GM23338 (cell line): ENCODE measurements at regions not wholly inside any gene's neighbourhood (a gene's known extent, or its start where the extent isn't known, plus 50 kb on each side); places are given as distances from the start of the nearest gene placed in this dataset.

Experiments
- ATAC-seq: fragments of 200-7000 bp; cut with Tn5 transposase; 3 replicates; pipeline ENCODE4 v1.9.1; 2020
- DNase-seq: peaks from one replicate; pipeline ENCODE4 v3.0.0-alpha.2; 2015; ENCODE audit warnings: low spot score
- H2AFZ ChIP-seq: fragments of 200-600 bp; sonication (generic); 2 replicates; pipeline ENCODE4 v1.8.0; 2016; ENCODE audit warnings: antibody characterized with exemption, mild to moderate bottlenecking, moderate library complexity
- H3F3A ChIP-seq: fragments of 200-600 bp; sonication (generic); replicated peaks from 2 replicates; pipeline ENCODE4 v1.8.0; 2017; ENCODE audit warnings: antibody characterized with exemption, mixed run types, low read depth
- H3K27ac ChIP-seq: fragments of 200-600 bp; sonication (generic); 2 replicates; pipeline ENCODE4 v1.6.1; 2016; ENCODE audit warnings: low read depth
- H3K27me3 ChIP-seq: fragments of 200-600 bp; sonication (generic); 2 replicates; pipeline ENCODE4 v1.8.0; 2016; ENCODE audit warnings: mild to moderate bottlenecking, mixed run types, moderate library complexity; ENCODE audit not compliant: insufficient read depth
- H3K36me3 ChIP-seq: fragments of 200-600 bp; sonication (generic); 2 replicates; pipeline ENCODE4 v1.8.0; 2016; ENCODE audit warnings: mild to moderate bottlenecking; ENCODE audit not compliant: insufficient read depth
- H3K4me1 ChIP-seq: fragments of 200-600 bp; sonication (generic); 2 replicates; pipeline ENCODE4 v1.8.0; 2016; ENCODE audit warnings: mild to moderate bottlenecking, moderate library complexity; ENCODE audit not compliant: insufficient read depth
- H3K4me2 ChIP-seq: fragments of 200-600 bp; sonication (generic); 2 replicates; pipeline ENCODE4 v1.7.1; 2017; ENCODE audit warnings: mixed run types
- H3K4me3 ChIP-seq: fragments of 200-600 bp; sonication (generic); 2 replicates; pipeline ENCODE4 v1.6.1; 2016; ENCODE audit warnings: mixed run types
- H3K79me2 ChIP-seq: fragments of 200-600 bp; sonication (generic); replicated peaks from 2 replicates; pipeline ENCODE4 v1.8.0; 2017; ENCODE audit warnings: mild to moderate bottlenecking; ENCODE audit not compliant: insufficient read depth
- H3K9me2 ChIP-seq: fragments of 200-600 bp; sonication (generic); 2 replicates; pipeline ENCODE4 v1.8.0; 2017; ENCODE audit not compliant: insufficient read depth
- H4K20me1 ChIP-seq: fragments of 200-600 bp; sonication (generic); replicated peaks from 2 replicates; pipeline ENCODE4 v1.8.0; 2017; ENCODE audit warnings: mild to moderate bottlenecking; ENCODE audit not compliant: insufficient read depth
- H3K27ac Mint-ChIP-seq: 2 replicates; pipeline ENCODE4 v1.8.0; 2020; ENCODE audit warnings: inconsistent platforms, mild to moderate bottlenecking, moderate library complexity, mixed read lengths
- H3K27me3 Mint-ChIP-seq: 3 replicates; pipeline ENCODE4 v1.8.0; 2022; ENCODE audit warnings: low read depth, mild to moderate bottlenecking, moderate library complexity, mixed read lengths, inconsistent platforms; ENCODE audit not compliant: insufficient read depth, poor library complexity
- H3K36me3 Mint-ChIP-seq: 3 replicates; pipeline ENCODE4 v1.8.0; 2021; ENCODE audit warnings: low read depth, mild to moderate bottlenecking, inconsistent platforms, moderate library complexity, mixed read lengths
- H3K4me1 Mint-ChIP-seq: 3 replicates; pipeline ENCODE4 v1.8.0; 2020; ENCODE audit warnings: mild to moderate bottlenecking, inconsistent platforms, mixed read lengths
- H3K4me3 Mint-ChIP-seq: 3 replicates; pipeline ENCODE4 v1.8.0; 2021; ENCODE audit warnings: moderate library complexity, mild to moderate bottlenecking, inconsistent platforms, mixed read lengths
- H3K9me3 Mint-ChIP-seq: 3 replicates; pipeline ENCODE4 v1.8.0; 2020; ENCODE audit warnings: moderate library complexity, mild to moderate bottlenecking, inconsistent platforms, mixed read lengths
- CTCF ChIP-seq, 2 experiments: fragments of 200-600 bp in 1 of 2; sonication (generic) in 1 of 2; conservative IDR thresholded peaks; 2 replicates each; pipeline versions ENCODE4 v1.5.1 to v1.6.1; 2016 to 2017; ENCODE audit warnings: antibody characterized with exemption in 2 of 2, low read depth in 2 of 2, mild to moderate bottlenecking in 2 of 2, moderate library complexity in 1 of 2
- EZH2phosphoT487 ChIP-seq: fragments of 200-600 bp; sonication (generic); IDR thresholded peaks from one replicate; pipeline ENCODE4 v1.8.1; 2018; ENCODE audit warnings: antibody characterized with exemption; ENCODE audit not compliant: unreplicated experiment
- JUNB ChIP-seq: IDR thresholded peaks from one replicate; pipeline ENCODE4 v1.6.1; 2016; ENCODE audit warnings: antibody characterized with exemption; ENCODE audit not compliant: unreplicated experiment
- NANOG ChIP-seq: IDR thresholded peaks from 2 replicates; pipeline ENCODE4 v1.6.1; 2016; ENCODE audit warnings: antibody characterized with exemption, borderline replicate concordance
- POLR2AphosphoS5 ChIP-seq: IDR thresholded peaks from 2 replicates; pipeline ENCODE4 v1.6.1; 2016; ENCODE audit warnings: antibody characterized with exemption, low read depth
- ZNF114 ChIP-seq: fragments of 250-450 bp; sonication (Bioruptor Pico); IDR thresholded peaks from 2 replicates; pipeline ENCODE4 v1.5.0; 2020; ENCODE audit warnings: mild to moderate bottlenecking, moderate library complexity
- ZNF331 ChIP-seq: fragments of 250-450 bp; sonication (Bioruptor Pico); IDR thresholded peaks from 2 replicates; pipeline ENCODE4 v1.5.0; 2020; ENCODE audit warnings: low read depth, mild to moderate bottlenecking, moderate library complexity
- TF ChIP-seq, protein P1 (sequence below): fragments of 250-450 bp; sonication (Bioruptor Pico); IDR thresholded peaks from 2 replicates; pipeline ENCODE4 v1.5.0; 2020; ENCODE audit warnings: mild to moderate bottlenecking, moderate library complexity
- TF ChIP-seq, protein P2 (sequence below): IDR thresholded peaks from one replicate; pipeline ENCODE4 v1.6.1; 2018; ENCODE audit warnings: antibody characterized with exemption; ENCODE audit not compliant: unreplicated experiment

GRCh38 chr2:120989512-120990441 is 254.1 kb downstream of the GLI2 start:
- Histone ChIP-seq H3K4me1 (no peaks in the 10 kb centered on the region), H2AFZ (no peak overlapping the region), H3K4me2 (no peak overlapping the region), H3K9me2 (no peaks in the 10 kb centered on the region), H3K79me2 (no peaks in the 10 kb centered on the region), H3F3A (no peaks in the 10 kb centered on the region), H3K4me3 (no peak overlapping the region), H4K20me1 (no peaks in the 10 kb centered on the region; the same call in 1 of the 2 replicates), H3K27me3 (no peaks in the 10 kb centered on the region), H3K27ac (no peak overlapping the region), H3K36me3 (peaks cover 15% of the 10 kb centered on the region; the same call in 1 of the 2 replicates)
- Mint-ChIP-seq H3K27me3 (peaks cover 7% of the 10 kb centered on the region), H3K36me3 (peaks cover 47% of the 10 kb centered on the region), H3K27ac (no peak overlapping the region), H3K4me3 (no peak overlapping the region), H3K4me1 (no peaks in the 10 kb centered on the region), H3K9me3 (no peaks in the 10 kb centered on the region)
- TF ChIP-seq ZNF331 (no peak), ZNF114 (no peak), EZH2phosphoT487 (no peak)
- TF ChIP-seq, protein P1, sequence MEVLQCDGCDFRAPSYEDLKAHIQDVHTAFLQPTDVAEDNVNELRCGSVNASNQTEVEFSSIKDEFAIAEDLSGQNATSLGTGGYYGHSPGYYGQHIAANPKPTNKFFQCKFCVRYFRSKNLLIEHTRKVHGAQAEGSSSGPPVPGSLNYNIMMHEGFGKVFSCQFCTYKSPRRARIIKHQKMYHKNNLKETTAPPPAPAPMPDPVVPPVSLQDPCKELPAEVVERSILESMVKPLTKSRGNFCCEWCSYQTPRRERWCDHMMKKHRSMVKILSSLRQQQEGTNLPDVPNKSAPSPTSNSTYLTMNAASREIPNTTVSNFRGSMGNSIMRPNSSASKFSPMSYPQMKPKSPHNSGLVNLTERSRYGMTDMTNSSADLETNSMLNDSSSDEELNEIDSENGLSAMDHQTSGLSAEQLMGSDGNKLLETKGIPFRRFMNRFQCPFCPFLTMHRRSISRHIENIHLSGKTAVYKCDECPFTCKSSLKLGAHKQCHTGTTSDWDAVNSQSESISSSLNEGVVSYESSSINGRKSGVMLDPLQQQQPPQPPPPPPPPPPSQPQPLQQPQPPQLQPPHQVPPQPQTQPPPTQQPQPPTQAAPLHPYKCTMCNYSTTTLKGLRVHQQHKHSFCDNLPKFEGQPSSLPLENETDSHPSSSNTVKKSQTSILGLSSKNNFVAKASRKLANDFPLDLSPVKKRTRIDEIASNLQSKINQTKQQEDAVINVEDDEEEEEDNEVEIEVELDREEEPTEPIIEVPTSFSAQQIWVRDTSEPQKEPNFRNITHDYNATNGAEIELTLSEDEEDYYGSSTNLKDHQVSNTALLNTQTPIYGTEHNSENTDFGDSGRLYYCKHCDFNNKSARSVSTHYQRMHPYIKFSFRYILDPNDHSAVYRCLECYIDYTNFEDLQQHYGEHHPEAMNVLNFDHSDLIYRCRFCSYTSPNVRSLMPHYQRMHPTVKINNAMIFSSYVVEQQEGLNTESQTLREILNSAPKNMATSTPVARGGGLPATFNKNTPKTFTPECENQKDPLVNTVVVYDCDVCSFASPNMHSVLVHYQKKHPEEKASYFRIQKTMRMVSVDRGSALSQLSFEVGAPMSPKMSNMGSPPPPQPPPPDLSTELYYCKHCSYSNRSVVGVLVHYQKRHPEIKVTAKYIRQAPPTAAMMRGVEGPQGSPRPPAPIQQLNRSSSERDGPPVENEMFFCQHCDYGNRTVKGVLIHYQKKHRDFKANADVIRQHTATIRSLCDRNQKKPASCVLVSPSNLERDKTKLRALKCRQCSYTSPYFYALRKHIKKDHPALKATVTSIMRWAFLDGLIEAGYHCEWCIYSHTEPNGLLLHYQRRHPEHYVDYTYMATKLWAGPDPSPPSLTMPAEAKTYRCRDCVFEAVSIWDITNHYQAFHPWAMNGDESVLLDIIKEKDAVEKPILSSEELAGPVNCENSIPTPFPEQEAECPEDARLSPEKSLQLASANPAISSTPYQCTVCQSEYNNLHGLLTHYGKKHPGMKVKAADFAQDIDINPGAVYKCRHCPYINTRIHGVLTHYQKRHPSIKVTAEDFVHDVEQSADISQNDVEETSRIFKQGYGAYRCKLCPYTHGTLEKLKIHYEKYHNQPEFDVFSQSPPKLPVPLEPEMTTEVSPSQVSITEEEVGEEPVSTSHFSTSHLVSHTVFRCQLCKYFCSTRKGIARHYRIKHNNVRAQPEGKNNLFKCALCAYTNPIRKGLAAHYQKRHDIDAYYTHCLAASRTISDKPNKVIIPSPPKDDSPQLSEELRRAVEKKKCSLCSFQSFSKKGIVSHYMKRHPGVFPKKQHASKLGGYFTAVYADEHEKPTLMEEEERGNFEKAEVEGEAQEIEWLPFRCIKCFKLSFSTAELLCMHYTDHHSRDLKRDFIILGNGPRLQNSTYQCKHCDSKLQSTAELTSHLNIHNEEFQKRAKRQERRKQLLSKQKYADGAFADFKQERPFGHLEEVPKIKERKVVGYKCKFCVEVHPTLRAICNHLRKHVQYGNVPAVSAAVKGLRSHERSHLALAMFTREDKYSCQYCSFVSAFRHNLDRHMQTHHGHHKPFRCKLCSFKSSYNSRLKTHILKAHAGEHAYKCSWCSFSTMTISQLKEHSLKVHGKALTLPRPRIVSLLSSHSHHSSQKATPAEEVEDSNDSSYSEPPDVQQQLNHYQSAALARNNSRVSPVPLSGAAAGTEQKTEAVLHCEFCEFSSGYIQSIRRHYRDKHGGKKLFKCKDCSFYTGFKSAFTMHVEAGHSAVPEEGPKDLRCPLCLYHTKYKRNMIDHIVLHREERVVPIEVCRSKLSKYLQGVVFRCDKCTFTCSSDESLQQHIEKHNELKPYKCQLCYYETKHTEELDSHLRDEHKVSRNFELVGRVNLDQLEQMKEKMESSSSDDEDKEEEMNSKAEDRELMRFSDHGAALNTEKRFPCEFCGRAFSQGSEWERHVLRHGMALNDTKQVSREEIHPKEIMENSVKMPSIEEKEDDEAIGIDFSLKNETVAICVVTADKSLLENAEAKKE (CRISPR knock-in tag): no peak
- DNase-seq (no peak), ATAC-seq (no peak)

DNA sequence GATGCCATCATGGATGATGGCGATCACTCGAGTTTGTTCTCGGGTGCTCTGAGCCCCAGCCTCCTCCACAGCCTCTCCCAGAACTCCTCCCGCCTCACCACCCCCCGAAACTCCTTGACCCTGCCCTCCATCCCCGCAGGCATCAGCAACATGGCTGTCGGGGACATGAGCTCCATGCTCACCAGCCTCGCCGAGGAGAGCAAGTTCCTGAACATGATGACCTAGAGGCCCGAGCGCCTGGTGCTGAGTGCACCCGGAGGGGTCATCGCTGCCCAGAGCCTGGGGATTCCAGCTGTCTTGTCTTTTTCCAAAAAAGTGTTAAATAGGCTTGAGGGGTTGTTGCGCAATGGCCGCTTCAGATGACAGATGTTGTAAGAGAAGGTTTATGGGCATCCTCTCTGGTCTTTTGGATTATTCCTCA is 254.8 kb downstream of the GLI2 start:
- H3K4me1 ChIP-seq: no peaks in the 10 kb centered on the region
- H3K27me3 ChIP-seq: no peaks in the 10 kb centered on the region
- peaks cover 15% of the 10 kb centered on the region; the same call in 1 of the 2 replicates for H3K36me3 ChIP-seq
- H3K9me2 ChIP-seq: no peaks in the 10 kb centered on the region
- no peak for DNase-seq
- Mint-ChIP-seq H3K27ac (no peak overlapping the region), H3K4me1 (no peaks in the 10 kb centered on the region), H3K36me3 (peaks cover 41% of the 10 kb centered on the region), H3K27me3 (peaks cover 3% of the 10 kb centered on the region), H3K4me3 (no peak overlapping the region), H3K9me3 (no peaks in the 10 kb centered on the region)
- no peak overlapping the region for H3K4me3 ChIP-seq
- no peaks in the 10 kb centered on the region; the same call in 1 of the 2 replicates for H4K20me1 ChIP-seq
- H2AFZ ChIP-seq: no peak overlapping the region
- no peak overlapping the region for H3K4me2 ChIP-seq
- no peaks in the 10 kb centered on the region for H3K79me2 ChIP-seq
- no peak overlapping the region for H3K27ac ChIP-seq
- H3F3A ChIP-seq: no peaks in the 10 kb centered on the region
- no peak for ATAC-seq
- no peak for TF ChIP-seq ZNF331
- no peak for TF ChIP-seq EZH2phosphoT487
- TF ChIP-seq CTCF (conservative IDR thresholded peaks at IDR 0.05; ENCODE audit: low read depth in 2 of 2): no peak
- TF ChIP-seq ZNF114: no peak
- TF ChIP-seq JUNB: no peak
- no peak for TF ChIP-seq NANOG
- TF ChIP-seq, protein P2, sequence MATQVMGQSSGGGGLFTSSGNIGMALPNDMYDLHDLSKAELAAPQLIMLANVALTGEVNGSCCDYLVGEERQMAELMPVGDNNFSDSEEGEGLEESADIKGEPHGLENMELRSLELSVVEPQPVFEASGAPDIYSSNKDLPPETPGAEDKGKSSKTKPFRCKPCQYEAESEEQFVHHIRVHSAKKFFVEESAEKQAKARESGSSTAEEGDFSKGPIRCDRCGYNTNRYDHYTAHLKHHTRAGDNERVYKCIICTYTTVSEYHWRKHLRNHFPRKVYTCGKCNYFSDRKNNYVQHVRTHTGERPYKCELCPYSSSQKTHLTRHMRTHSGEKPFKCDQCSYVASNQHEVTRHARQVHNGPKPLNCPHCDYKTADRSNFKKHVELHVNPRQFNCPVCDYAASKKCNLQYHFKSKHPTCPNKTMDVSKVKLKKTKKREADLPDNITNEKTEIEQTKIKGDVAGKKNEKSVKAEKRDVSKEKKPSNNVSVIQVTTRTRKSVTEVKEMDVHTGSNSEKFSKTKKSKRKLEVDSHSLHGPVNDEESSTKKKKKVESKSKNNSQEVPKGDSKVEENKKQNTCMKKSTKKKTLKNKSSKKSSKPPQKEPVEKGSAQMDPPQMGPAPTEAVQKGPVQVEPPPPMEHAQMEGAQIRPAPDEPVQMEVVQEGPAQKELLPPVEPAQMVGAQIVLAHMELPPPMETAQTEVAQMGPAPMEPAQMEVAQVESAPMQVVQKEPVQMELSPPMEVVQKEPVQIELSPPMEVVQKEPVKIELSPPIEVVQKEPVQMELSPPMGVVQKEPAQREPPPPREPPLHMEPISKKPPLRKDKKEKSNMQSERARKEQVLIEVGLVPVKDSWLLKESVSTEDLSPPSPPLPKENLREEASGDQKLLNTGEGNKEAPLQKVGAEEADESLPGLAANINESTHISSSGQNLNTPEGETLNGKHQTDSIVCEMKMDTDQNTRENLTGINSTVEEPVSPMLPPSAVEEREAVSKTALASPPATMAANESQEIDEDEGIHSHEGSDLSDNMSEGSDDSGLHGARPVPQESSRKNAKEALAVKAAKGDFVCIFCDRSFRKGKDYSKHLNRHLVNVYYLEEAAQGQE: no peak
- no peak for TF ChIP-seq POLR2AphosphoS5
